ENCODE measurements at regions not wholly inside any gene's neighbourhood (a gene's known extent, or its start where the extent isn't known, plus 50 kb on each side); places are given as distances from the start of the nearest gene placed in this dataset.

GRCh38 chr12:90899456-90900182 is 55.4 kb downstream of the CCER1 start:
- H3K27ac ChIP-seq = no peak overlapping the region

GRCh38 chr12:90897986-90898385 is 57.0 kb downstream of the CCER1 start:
- H3K27ac ChIP-seq = no peak overlapping the region
- no peak for TF ChIP-seq CTCF (conservative IDR thresholded peaks at IDR 0.05)

More at GRCh38 chr12:90899456-90900182, 55.4 kb downstream of the CCER1 start:
- TF ChIP-seq CTCF (conservative IDR thresholded peaks at IDR 0.05) = no peak

GRCh38 chr12:90897316-90897715 is 57.7 kb downstream of the CCER1 start:
- H3K27ac ChIP-seq = no peak overlapping the region
- TF ChIP-seq CTCF (conservative IDR thresholded peaks at IDR 0.05) = no peak

GRCh38 chr12:90896821-90897220 is 58.2 kb downstream of the CCER1 start:
- no peak for TF ChIP-seq CTCF (conservative IDR thresholded peaks at IDR 0.05)
- no peak overlapping the region for H3K27ac ChIP-seq

- TF ChIP-seq CTCF (conservative IDR thresholded peaks at IDR 0.05) = no peak
These were observed 58.8 kb downstream of the CCER1 start for GRCh38 chr12:90896164-90896563.

GRCh38 chr12:90888316-90888715 is 66.7 kb downstream of the CCER1 start:
- H3K27ac ChIP-seq = no peak overlapping the region
- TF ChIP-seq CTCF (conservative IDR thresholded peaks at IDR 0.05) = no peak

More at GRCh38 chr12:90896164-90896563, 58.8 kb downstream of the CCER1 start:
- H3K27ac ChIP-seq = no peak overlapping the region

GRCh38 chr12:90883456-90883855 is 71.5 kb downstream of the CCER1 start:
- no peak for TF ChIP-seq CTCF (conservative IDR thresholded peaks at IDR 0.05)

More at GRCh38 chr12:90883456-90883855, 71.5 kb downstream of the CCER1 start:
- H3K27ac ChIP-seq = no peak overlapping the region

Data from VCaP (cell line).